ENCODE measurements at regions not wholly inside any gene's neighbourhood (a gene's known extent, or its start where the extent isn't known, plus 50 kb on each side); places are given as distances from the start of the nearest gene placed in this dataset.
"Not testable (repeated sequence)": the region's sequence is repeated elsewhere in the genome, so short reads cannot be mapped to it uniquely, and the experiment has no call there.

- DNase-seq (ENCODE audit: low read depth, low spot score): no peak
These were observed 198.1 kb upstream of the CSNK1A1L start for GRCh38 chr13:37303606-37304005.

- no peak for DNase-seq (ENCODE audit: low read depth, low spot score)
These were observed 197.2 kb upstream of the CSNK1A1L start for GRCh38 chr13:37302686-37303085.

GRCh38 chr13:37295573-37295972, 190.1 kb upstream of the CSNK1A1L start:
- no peak for DNase-seq (ENCODE audit: low read depth, low spot score)

GRCh38 chr13:37295071-37295470, 189.6 kb upstream of the CSNK1A1L start:
- DNase-seq (ENCODE audit: low read depth, low spot score): peak; percentile 36

- DNase-seq (ENCODE audit: low read depth, low spot score): no peak
These were observed 189.0 kb upstream of the CSNK1A1L start for GRCh38 chr13:37294472-37294871.

GRCh38 chr13:37293295-37293694, 187.8 kb upstream of the CSNK1A1L start:
- DNase-seq (ENCODE audit: low read depth, low spot score): no peak

- DNase-seq (ENCODE audit: low read depth, low spot score): no peak
These were observed 185.4 kb upstream of the CSNK1A1L start for GRCh38 chr13:37290716-37291505.

GRCh38 chr13:37289212-37289935, 183.9 kb upstream of the CSNK1A1L start:
- DNase-seq (ENCODE audit: low read depth, low spot score): peak; percentile 7

GRCh38 chr13:37288057-37288720, 182.7 kb upstream of the CSNK1A1L start:
- peak; percentile 91 for DNase-seq (ENCODE audit: low read depth, low spot score)

- DNase-seq (ENCODE audit: low read depth, low spot score): not testable (repeated sequence)
These were observed 174.8 kb upstream of the CSNK1A1L start for GRCh38 chr13:37280231-37280630.

- no peak for DNase-seq (ENCODE audit: low read depth, low spot score)
These were observed 172.1 kb upstream of the CSNK1A1L start for GRCh38 chr13:37277435-37278144.

GRCh38 chr13:37277007-37277406, 171.5 kb upstream of the CSNK1A1L start:
- no peak for DNase-seq (ENCODE audit: low read depth, low spot score)

GRCh38 chr13:37274569-37275497, 169.4 kb upstream of the CSNK1A1L start:
- no peak for DNase-seq (ENCODE audit: low read depth, low spot score)

GRCh38 chr13:37273836-37274235, 168.4 kb upstream of the CSNK1A1L start:
- no peak for DNase-seq (ENCODE audit: low read depth, low spot score)

- DNase-seq (ENCODE audit: low read depth, low spot score): no peak
These were observed 164.9 kb upstream of the CSNK1A1L start for GRCh38 chr13:37270226-37271001.

GRCh38 chr13:37263871-37264270, 158.4 kb upstream of the CSNK1A1L start:
- no peak for DNase-seq (ENCODE audit: low read depth, low spot score)

GRCh38 chr13:37257706-37258105, 152.2 kb upstream of the CSNK1A1L start:
- DNase-seq (ENCODE audit: low read depth, low spot score): no peak

- no peak for DNase-seq (ENCODE audit: low read depth, low spot score)
These were observed 151.6 kb upstream of the CSNK1A1L start for GRCh38 chr13:37257051-37257450.

- no peak for DNase-seq (ENCODE audit: low read depth, low spot score)
These were observed 136.3 kb upstream of the CSNK1A1L start for GRCh38 chr13:37241786-37242185.

GRCh38 chr13:37230346-37230745, 124.9 kb upstream of the CSNK1A1L start:
- DNase-seq (ENCODE audit: low read depth, low spot score): no peak
